Muscle of leg (tissue), 3 donors: ENCODE measurements at regions not wholly inside any gene's neighbourhood (a gene's known extent, or its start where the extent isn't known, plus 50 kb on each side); places are given as distances from the start of the nearest gene placed in this dataset.
A peak's percentile ranks its signal among the peaks of the same experiment; 100 is the strongest.

Experiments
- DNase-seq: peaks from one replicate; pipeline ENCODE4 v3.0.0; 2013
- H3K27ac ChIP-seq: one replicate; pipeline ENCODE4 v1.5.1; 2013; ENCODE audit warnings: mild to moderate bottlenecking, low read length, control low read depth
- H3K27me3 ChIP-seq: one replicate; pipeline ENCODE4 v1.6.1; 2013; ENCODE audit warnings: low read length; ENCODE audit not compliant: control insufficient read depth, insufficient read depth
- H3K36me3 ChIP-seq: one replicate; pipeline ENCODE4 v1.6.1; 2013; ENCODE audit warnings: low read length; ENCODE audit not compliant: control insufficient read depth, insufficient read depth
- H3K4me1 ChIP-seq: one replicate; pipeline ENCODE4 v1.6.1; 2013; ENCODE audit warnings: low read length; ENCODE audit not compliant: control insufficient read depth, insufficient read depth
- H3K4me3 ChIP-seq: one replicate; pipeline ENCODE4 v1.5.1; 2013; ENCODE audit warnings: low read length, control low read depth
- H3K9me3 ChIP-seq: replicated peaks from 2 replicates; pipeline ENCODE4 v1.6.1; 2013; ENCODE audit warnings: low read depth, low read length; ENCODE audit not compliant: control insufficient read depth
- WGBS: methylation state at CpG from one replicate; pipeline ENCODE4 v1.1.5; 2013; ENCODE audit warnings: missing lambda C conversion rate; ENCODE audit not compliant: insufficient coverage; 5-methylcytosine and 5-hydroxymethylcytosine counted together

GRCh38 chr16:76661691-76662235, 384.6 kb downstream of the CNTNAP4 start:
- Histone ChIP-seq H3K36me3 (no peaks in the 10 kb centered on the region), H3K27ac (no peak overlapping the region), H3K27me3 (no peaks in the 10 kb centered on the region), H3K9me3 (no peaks in the 10 kb centered on the region), H3K4me3 (no peak overlapping the region), H3K4me1 (peaks cover 3% of the 10 kb centered on the region)
- no CpG with 5 or more reads among the region's 3 CpGs for WGBS
- DNase-seq, result peak; percentile 78

GRCh38 chr16:76665571-76666275, 388.5 kb downstream of the CNTNAP4 start:
- Histone ChIP-seq H3K27ac (no peak overlapping the region), H3K4me3 (no peak overlapping the region), H3K4me1 (no peaks in the 10 kb centered on the region), H3K9me3 (no peaks in the 10 kb centered on the region), H3K36me3 (no peaks in the 10 kb centered on the region), H3K27me3 (no peaks in the 10 kb centered on the region)
- DNase-seq, result no peak
- WGBS, result no CpG with 5 or more reads among the region's 4 CpGs

GRCh38 chr16:76668207-76668725, 391.1 kb downstream of the CNTNAP4 start:
- Histone ChIP-seq H3K27me3 (no peaks in the 10 kb centered on the region), H3K36me3 (no peaks in the 10 kb centered on the region), H3K9me3 (no peaks in the 10 kb centered on the region), H3K4me3 (no peak overlapping the region), H3K27ac (no peak overlapping the region), H3K4me1 (no peaks in the 10 kb centered on the region)
- 63% methylated on average over 2 of the region's 8 CpGs for WGBS
- no peak for DNase-seq

DNA sequence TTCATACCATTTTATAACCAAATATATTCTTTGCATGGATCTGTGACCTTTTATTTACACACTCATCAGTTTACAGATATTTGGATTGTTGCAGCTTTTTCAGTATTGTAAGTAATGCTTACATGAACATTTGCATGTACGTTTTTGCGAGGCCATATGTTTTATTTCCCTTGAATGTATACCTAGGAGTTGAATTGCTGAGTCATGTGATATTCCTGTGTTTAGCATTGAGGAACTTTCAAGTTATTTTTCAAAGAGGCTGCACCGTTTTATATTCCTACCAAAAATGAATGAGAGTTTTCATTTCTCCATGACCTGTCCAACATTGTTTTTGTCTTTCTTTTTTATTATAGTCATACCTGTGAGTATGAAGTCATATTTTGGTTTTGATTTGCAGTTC, 392.1 kb downstream of the CNTNAP4 start:
- no peaks in the 10 kb centered on the region for H3K36me3 ChIP-seq
- H3K4me3 ChIP-seq, result no peak overlapping the region
- no peak overlapping the region for H3K27ac ChIP-seq
- no peaks in the 10 kb centered on the region for H3K4me1 ChIP-seq
- H3K27me3 ChIP-seq, result no peaks in the 10 kb centered on the region
- WGBS, result no CpG with 5 or more reads among the region's 3 CpGs
- no peak for DNase-seq
- no peaks in the 10 kb centered on the region for H3K9me3 ChIP-seq

DNA sequence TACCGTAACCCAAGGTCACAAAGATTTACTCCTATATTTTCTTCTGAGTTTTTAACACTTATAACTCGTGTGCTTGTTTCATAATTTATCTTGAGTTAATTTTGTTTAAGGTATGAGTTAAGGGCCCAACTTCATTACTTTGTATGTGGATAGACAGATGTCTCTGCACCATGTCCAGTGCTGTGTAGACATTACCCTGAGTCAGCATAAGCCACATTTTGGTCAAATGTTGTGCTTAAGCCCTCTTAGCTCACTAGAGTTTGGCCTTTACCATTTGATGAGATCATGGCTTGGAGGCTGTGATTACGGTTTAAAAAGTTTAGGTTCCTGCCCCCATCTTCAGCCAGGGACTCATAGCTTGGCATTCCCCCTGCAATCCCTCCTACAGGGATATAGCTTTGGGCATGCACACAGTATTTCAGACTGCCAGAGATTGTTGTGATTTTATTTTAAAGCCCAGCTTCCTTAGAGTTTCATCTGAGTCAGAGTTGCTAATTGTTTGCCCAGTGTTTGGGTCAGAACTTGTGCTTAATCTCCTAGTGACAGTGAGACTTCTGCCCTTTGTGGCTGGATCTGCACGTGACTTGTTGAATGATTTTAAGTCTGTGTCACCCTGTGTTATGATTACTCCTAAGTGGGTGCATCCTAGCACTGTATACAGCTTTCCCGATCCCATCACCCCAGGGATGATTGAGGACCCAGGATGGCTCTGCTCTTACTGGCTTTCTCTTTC, 393.1 kb downstream of the CNTNAP4 start:
- DNase-seq, result no peak
- Histone ChIP-seq H3K4me3 (no peak overlapping the region), H3K36me3 (no peaks in the 10 kb centered on the region), H3K4me1 (no peaks in the 10 kb centered on the region), H3K9me3 (no peaks in the 10 kb centered on the region), H3K27me3 (no peaks in the 10 kb centered on the region), H3K27ac (no peak overlapping the region)
- WGBS, result 100% methylated on average over 1 of the region's 5 CpGs

DNA sequence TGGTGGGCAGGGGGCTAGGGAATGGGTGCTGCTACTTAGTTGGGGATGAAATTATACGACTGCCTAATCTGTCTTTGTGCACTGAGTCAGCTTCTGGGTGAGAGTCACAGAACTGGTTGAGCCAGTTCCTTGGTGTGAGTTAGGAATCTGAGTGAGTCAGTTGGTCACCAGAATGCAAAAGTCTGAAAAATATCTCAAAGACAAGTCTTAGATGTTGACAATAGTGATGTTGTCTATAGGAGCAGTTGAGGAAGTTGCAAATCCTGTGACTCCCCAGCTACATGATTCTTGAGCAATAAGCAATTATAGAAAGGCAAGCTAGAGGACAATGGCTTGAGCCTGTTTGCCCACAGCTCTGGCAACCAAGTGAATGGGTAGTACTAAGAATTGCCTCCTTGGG, 399.2 kb downstream of the CNTNAP4 start:
- no peaks in the 10 kb centered on the region for H3K36me3 ChIP-seq
- no peak for DNase-seq
- no peak overlapping the region for H3K4me3 ChIP-seq
- H3K27me3 ChIP-seq, result no peaks in the 10 kb centered on the region
- H3K9me3 ChIP-seq, result peaks cover 3% of the 10 kb centered on the region
- no peak overlapping the region for H3K27ac ChIP-seq
- no peaks in the 10 kb centered on the region for H3K4me1 ChIP-seq
- WGBS, result 83% methylated on average over 1 of the region's 1 CpG

DNA sequence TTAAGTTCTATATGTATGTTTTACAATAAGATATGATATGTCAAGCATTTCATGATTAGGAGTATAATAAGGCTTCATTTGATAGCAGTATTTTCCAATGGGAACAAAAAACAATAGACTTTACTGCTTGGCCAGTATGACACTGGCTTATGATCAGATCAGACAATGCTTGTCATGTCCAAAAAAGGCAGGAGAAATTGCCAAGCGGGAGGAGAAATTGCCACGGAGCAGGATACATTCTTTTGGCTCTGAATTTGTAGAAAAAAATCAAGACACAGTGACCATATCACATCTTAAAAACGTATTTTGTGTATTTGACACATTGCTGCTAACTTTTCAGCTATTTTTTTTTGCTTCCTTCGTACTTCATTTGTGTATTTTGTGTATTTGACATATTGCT, 404.1 kb downstream of the CNTNAP4 start:
- peak; percentile 63 for DNase-seq
- H3K27ac ChIP-seq, result no peak overlapping the region
- H3K36me3 ChIP-seq, result no peaks in the 10 kb centered on the region
- no peaks in the 10 kb centered on the region for H3K4me1 ChIP-seq
- no CpG with 5 or more reads among the region's 4 CpGs for WGBS
- H3K9me3 ChIP-seq, result peaks cover 3% of the 10 kb centered on the region
- H3K27me3 ChIP-seq, result no peaks in the 10 kb centered on the region
- no peak overlapping the region for H3K4me3 ChIP-seq

DNA sequence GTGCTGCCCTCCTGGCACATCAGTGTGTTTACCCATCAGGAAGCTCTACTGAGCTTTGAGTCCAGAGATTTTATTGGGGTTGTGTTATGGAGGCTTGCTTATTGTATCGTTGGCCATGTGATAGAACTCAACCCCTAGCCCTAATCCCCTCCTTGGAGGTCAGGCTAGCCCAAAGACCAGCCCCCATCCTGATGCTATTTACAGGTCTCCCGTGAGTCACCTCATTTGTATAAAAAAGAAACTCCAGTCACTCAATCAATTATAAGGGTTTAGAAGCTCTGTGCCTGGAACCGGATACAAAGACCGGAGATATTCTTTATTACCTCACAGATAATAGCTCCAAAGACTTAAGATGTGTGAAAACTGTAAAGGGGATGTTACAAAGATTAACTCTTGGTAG, 405.9 kb downstream of the CNTNAP4 start:
- Histone ChIP-seq H3K27me3 (no peaks in the 10 kb centered on the region), H3K36me3 (no peaks in the 10 kb centered on the region), H3K27ac (no peak overlapping the region), H3K4me3 (no peak overlapping the region), H3K4me1 (no peaks in the 10 kb centered on the region), H3K9me3 (peaks cover 3% of the 10 kb centered on the region)
- DNase-seq, result no peak
- WGBS, result no CpG with 5 or more reads among the region's 4 CpGs

GRCh38 chr16:76696876-76697275, 419.7 kb downstream of the CNTNAP4 start:
- H3K4me3 ChIP-seq, result no peak overlapping the region
- WGBS, result no CpG with 5 or more reads among the region's 2 CpGs
- no peaks in the 10 kb centered on the region for H3K4me1 ChIP-seq
- DNase-seq, result no peak
- no peaks in the 10 kb centered on the region for H3K36me3 ChIP-seq
- H3K27ac ChIP-seq, result no peak overlapping the region
- no peaks in the 10 kb centered on the region for H3K27me3 ChIP-seq
- H3K9me3 ChIP-seq, result no peaks in the 10 kb centered on the region

GRCh38 chr16:76705892-76706291, 428.7 kb downstream of the CNTNAP4 start:
- H3K36me3 ChIP-seq, result no peaks in the 10 kb centered on the region
- DNase-seq, result no peak
- H3K27ac ChIP-seq, result no peak overlapping the region
- H3K9me3 ChIP-seq, result no peaks in the 10 kb centered on the region
- no peaks in the 10 kb centered on the region for H3K4me1 ChIP-seq
- H3K27me3 ChIP-seq, result no peaks in the 10 kb centered on the region
- no peak overlapping the region for H3K4me3 ChIP-seq
